Neural cell (in vitro differentiated cells): ENCODE measurements at regions not wholly inside any gene's neighbourhood (a gene's known extent, or its start where the extent isn't known, plus 50 kb on each side); places are given as distances from the start of the nearest gene placed in this dataset.

Experiments
- EP300 ChIP-seq: fragments of 450-650 bp; conservative IDR thresholded peaks from 2 replicates; pipeline ENCODE4 v1.6.1; 2014; ENCODE audit warnings: antibody characterized with exemption, mild to moderate bottlenecking, moderate library complexity; ENCODE audit not compliant: poor library complexity, severe bottlenecking
- EZH2 ChIP-seq: fragments of 200-600, 300-800 bp; shearing (Covaris generic), sonication (generic); IDR thresholded peaks from 2 replicates; pipeline ENCODE4 v1.6.1; 2014; ENCODE audit warnings: antibody characterized with exemption, low read length, borderline replicate concordance, mild to moderate bottlenecking; ENCODE audit not compliant: insufficient read depth, poor library complexity, severe bottlenecking
- POLR2AphosphoS5 ChIP-seq: IDR thresholded peaks from 2 replicates; pipeline ENCODE4 v1.6.1; 2012
- TAF1 ChIP-seq: IDR thresholded peaks from 2 replicates; pipeline ENCODE4 v1.6.1; 2012; ENCODE audit warnings: low read depth
- TF ChIP-seq, protein P1 (sequence below): fragments of 450-650 bp; IDR thresholded peaks from 2 replicates; pipeline ENCODE4 v1.5.1; 2014; ENCODE audit warnings: antibody characterized with exemption, mild to moderate bottlenecking, moderate library complexity; ENCODE audit not compliant: poor library complexity, severe bottlenecking

GRCh38 chr5:174218162-174218561 lies 172.7 kb downstream of the NSG2 start:
- TF ChIP-seq, protein P1, sequence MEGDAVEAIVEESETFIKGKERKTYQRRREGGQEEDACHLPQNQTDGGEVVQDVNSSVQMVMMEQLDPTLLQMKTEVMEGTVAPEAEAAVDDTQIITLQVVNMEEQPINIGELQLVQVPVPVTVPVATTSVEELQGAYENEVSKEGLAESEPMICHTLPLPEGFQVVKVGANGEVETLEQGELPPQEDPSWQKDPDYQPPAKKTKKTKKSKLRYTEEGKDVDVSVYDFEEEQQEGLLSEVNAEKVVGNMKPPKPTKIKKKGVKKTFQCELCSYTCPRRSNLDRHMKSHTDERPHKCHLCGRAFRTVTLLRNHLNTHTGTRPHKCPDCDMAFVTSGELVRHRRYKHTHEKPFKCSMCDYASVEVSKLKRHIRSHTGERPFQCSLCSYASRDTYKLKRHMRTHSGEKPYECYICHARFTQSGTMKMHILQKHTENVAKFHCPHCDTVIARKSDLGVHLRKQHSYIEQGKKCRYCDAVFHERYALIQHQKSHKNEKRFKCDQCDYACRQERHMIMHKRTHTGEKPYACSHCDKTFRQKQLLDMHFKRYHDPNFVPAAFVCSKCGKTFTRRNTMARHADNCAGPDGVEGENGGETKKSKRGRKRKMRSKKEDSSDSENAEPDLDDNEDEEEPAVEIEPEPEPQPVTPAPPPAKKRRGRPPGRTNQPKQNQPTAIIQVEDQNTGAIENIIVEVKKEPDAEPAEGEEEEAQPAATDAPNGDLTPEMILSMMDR = no peak
- TF ChIP-seq EZH2 (no peak), EP300 (no peak), POLR2AphosphoS5 (no peak), TAF1 (no peak)
